Fibroblast of skin of scalp (primary cell): ENCODE measurements at regions not wholly inside any gene's neighbourhood (a gene's known extent, or its start where the extent isn't known, plus 50 kb on each side); places are given as distances from the start of the nearest gene placed in this dataset.
"Not testable (repeated sequence)": the region's sequence is repeated elsewhere in the genome, so short reads cannot be mapped to it uniquely, and the experiment has no call there.

Source experiments
- DNase-seq: peaks from one replicate; pipeline ENCODE4 v3.0.0-alpha.2; 2013

GRCh38 chr5:83889971-83890745 is 169.5 kb upstream of the HAPLN1 start:
- DNase-seq = no peak

GRCh38 chr5:83877911-83878706 is 157.5 kb upstream of the HAPLN1 start:
- DNase-seq = peak; percentile 63

- no peak for DNase-seq
These were observed 151.1 kb upstream of the HAPLN1 start for GRCh38 chr5:83871533-83872395.

GRCh38 chr5:83866181-83866580 is 145.5 kb upstream of the HAPLN1 start:
- DNase-seq = peak; percentile 14

- no peak for DNase-seq
These were observed 144.9 kb upstream of the HAPLN1 start for GRCh38 chr5:83865579-83865978.

GRCh38 chr5:83864652-83865051 is 144.0 kb upstream of the HAPLN1 start:
- DNase-seq = no peak

- DNase-seq = no peak
These were observed 136.7 kb upstream of the HAPLN1 start for GRCh38 chr5:83857341-83857740.

GRCh38 chr5:83856881-83857280 is 136.2 kb upstream of the HAPLN1 start:
- DNase-seq = no peak

GRCh38 chr5:83850412-83850811 is 129.8 kb upstream of the HAPLN1 start:
- not testable (repeated sequence) for DNase-seq

- no peak for DNase-seq
These were observed 128.3 kb upstream of the HAPLN1 start for GRCh38 chr5:83848941-83849340.

- no peak for DNase-seq
These were observed 126.1 kb upstream of the HAPLN1 start for GRCh38 chr5:83846624-83847350.

GRCh38 chr5:83844449-83845068 is 123.9 kb upstream of the HAPLN1 start:
- peak; percentile 94 for DNase-seq

GRCh38 chr5:83839788-83840187 is 119.1 kb upstream of the HAPLN1 start:
- DNase-seq = no peak

GRCh38 chr5:83839256-83839655 is 118.6 kb upstream of the HAPLN1 start:
- DNase-seq = no peak

GRCh38 chr5:83837265-83837907 is 116.7 kb upstream of the HAPLN1 start:
- DNase-seq = peak; percentile 75

GRCh38 chr5:83834306-83834705 is 113.7 kb upstream of the HAPLN1 start:
- no peak for DNase-seq

GRCh38 chr5:83831834-83832233 is 111.2 kb upstream of the HAPLN1 start:
- DNase-seq = no peak

GRCh38 chr5:83827111-83827557 is 106.5 kb upstream of the HAPLN1 start:
- peak; percentile 9 for DNase-seq

GRCh38 chr5:83817591-83817990 is 96.9 kb upstream of the HAPLN1 start:
- no peak for DNase-seq

GRCh38 chr5:83815661-83816060 is 95.0 kb upstream of the HAPLN1 start:
- DNase-seq = no peak

- DNase-seq = no peak
These were observed 89.9 kb upstream of the HAPLN1 start for GRCh38 chr5:83810511-83810910.
